ENCODE measurements at regions not wholly inside any gene's neighbourhood (a gene's known extent, or its start where the extent isn't known, plus 50 kb on each side); places are given as distances from the start of the nearest gene placed in this dataset.
"Not testable (repeated sequence)": the region's sequence is repeated elsewhere in the genome, so short reads cannot be mapped to it uniquely, and the experiment has no call there.

GRCh38 chr16:85205257-85205656 is 93.0 kb upstream of the CIBAR2 start:
- not testable (repeated sequence) for TF ChIP-seq CTCF (conservative IDR thresholded peaks at IDR 0.05; ENCODE audit: low read length); EZH2phosphoT487 (IDR thresholded peaks at IDR 0.05; ENCODE audit: borderline replicate concordance)

Data from Loucy (cell line).